KBM-7 (cell line): ENCODE measurements at regions not wholly inside any gene's neighbourhood (a gene's known extent, or its start where the extent isn't known, plus 50 kb on each side); places are given as distances from the start of the nearest gene placed in this dataset.

Source experiments
- DNase-seq: peaks from one replicate; pipeline ENCODE4 v3.0.0-alpha.2; 2015
- in situ Hi-C: fragments of 300-500 bp; cut with MboI; formaldehyde crosslinking; loops from 2 replicates; pipeline ENCODE4 v1.14.3; 2020; ENCODE audit warnings: low sequenced_read_pairs, low pct_unique_long_range_greater_than_20kb, mixed read lengths

GRCh38 chr4:41380511-41381157, 123.9 kb downstream of the UCHL1 start:
- in situ Hi-C loops, result no loop called here
- DNase-seq, result no peak

- no peak for DNase-seq
- in situ Hi-C loops, result no loop called here
Observed at GRCh38 chr4:41381384-41381783, 124.7 kb downstream of the UCHL1 start.

- no peak for DNase-seq
- in situ Hi-C loops, result no loop called here
Observed at GRCh38 chr4:41384992-41385391, 128.3 kb downstream of the UCHL1 start.

GRCh38 chr4:41385481-41385880, 128.8 kb downstream of the UCHL1 start:
- no peak for DNase-seq
- in situ Hi-C loops, result no loop called here

GRCh38 chr4:41388080-41388479, 131.4 kb downstream of the UCHL1 start:
- in situ Hi-C loops, result no loop called here
- no peak for DNase-seq

- DNase-seq, result no peak
- in situ Hi-C loops, result no loop called here
Observed at GRCh38 chr4:41389356-41389755, 132.6 kb downstream of the UCHL1 start.

- in situ Hi-C loops, result no loop called here
- DNase-seq, result no peak
Observed at GRCh38 chr4:41390661-41391060, 133.9 kb downstream of the UCHL1 start.

GRCh38 chr4:41391271-41391670, 134.5 kb downstream of the UCHL1 start:
- no peak for DNase-seq
- in situ Hi-C loops, result no loop called here

GRCh38 chr4:41394481-41394894, 137.8 kb downstream of the UCHL1 start:
- in situ Hi-C loops, result no loop called here
- no peak for DNase-seq

GRCh38 chr4:41396214-41396613, 139.5 kb downstream of the UCHL1 start:
- DNase-seq, result no peak
- in situ Hi-C loops, result no loop called here

GRCh38 chr4:41396869-41397268, 140.1 kb downstream of the UCHL1 start:
- DNase-seq, result no peak
- in situ Hi-C loops, result no loop called here

GRCh38 chr4:41399231-41399630, 138.7 kb upstream of the LIMCH1 start:
- in situ Hi-C loops, result no loop called here
- DNase-seq, result no peak

GRCh38 chr4:41400296-41400695, 137.7 kb upstream of the LIMCH1 start:
- in situ Hi-C loops, result no loop called here
- DNase-seq, result no peak

GRCh38 chr4:41405464-41406112, 132.4 kb upstream of the LIMCH1 start:
- in situ Hi-C loops, result no loop called here
- no peak for DNase-seq

GRCh38 chr4:41406113-41406516, 131.8 kb upstream of the LIMCH1 start:
- no peak for DNase-seq
- in situ Hi-C loops, result no loop called here

- in situ Hi-C loops, result no loop called here
- DNase-seq, result no peak
Observed at GRCh38 chr4:41408150-41408549, 129.8 kb upstream of the LIMCH1 start.

GRCh38 chr4:41408859-41409593, 128.9 kb upstream of the LIMCH1 start:
- DNase-seq, result no peak
- in situ Hi-C loops, result no loop called here

GRCh38 chr4:41409594-41409895, 128.4 kb upstream of the LIMCH1 start:
- in situ Hi-C loops, result no loop called here

GRCh38 chr4:41410049-41410448, 127.9 kb upstream of the LIMCH1 start:
- DNase-seq, result no peak
- in situ Hi-C loops, result no loop called here

More at GRCh38 chr4:41409594-41409895, 128.4 kb upstream of the LIMCH1 start:
- DNase-seq, result no peak

- peak; percentile 34 for DNase-seq
- in situ Hi-C loops, result no loop called here
Observed at GRCh38 chr4:41413670-41414411, 124.1 kb upstream of the LIMCH1 start.
